HCT116 (cell line): ENCODE measurements at regions not wholly inside any gene's neighbourhood (a gene's known extent, or its start where the extent isn't known, plus 50 kb on each side); places are given as distances from the start of the nearest gene placed in this dataset.
"Not testable (repeated sequence)": the region's sequence is repeated elsewhere in the genome, so short reads cannot be mapped to it uniquely, and the experiment has no call there.

Experiments used
- ATAC-seq: fragments of 200-7000 bp; cut with Tn5 transposase; 2 replicates; pipeline ENCODE4 v1.9.1; 2020; ENCODE audit warnings: mild to moderate bottlenecking, moderate library complexity
- BruUV-seq: library from RNA; stranded (reverse); fragments of 400-500 nt; replicated peaks from 2 replicates; lab custom pipeline; 2021; lab: Mats Ljungman, UMichigan
- CTCF ChIA-PET: fragments of 300-600 bp; sonication (Branson Sonifier 250); formaldehyde crosslinking; loops from one replicate; lab custom pipeline; 2021; ENCODE audit warnings: antibody characterized with exemption; lab: Charles Lee
- POLR2A ChIA-PET: fragments of 300-600, 350-600 bp; sonication (Branson Sonifier 250); formaldehyde crosslinking; loops from one replicate; lab custom pipeline; 2021; ENCODE audit warnings: antibody characterized with exemption; lab: Charles Lee
- RAD21 ChIA-PET, 2 experiments: fragments of 300-600 bp; sonication (Branson Sonifier 250); formaldehyde crosslinking; loops; one replicate each; lab custom pipeline; 2023; ENCODE audit warnings: low total read pairs in 2 of 2; ENCODE audit not compliant: uncharacterized antibody in 2 of 2, unreplicated experiment in 2 of 2, low non-redundant PET in 1 of 2; lab: Charles Lee
- DNase-seq: peaks from one replicate; pipeline ENCODE4 v3.0.0-alpha.2; 2010; ENCODE audit warnings: low read depth, low spot score
- H2AFZ ChIP-seq: fragments of 200-600 bp; shearing (Covaris generic), sonication (generic); 2 replicates; pipeline ENCODE4 v1.6.1; 2017; ENCODE audit warnings: low read depth, mixed run types, mixed read lengths, antibody characterized with exemption, low read length; ENCODE audit not compliant: poor library complexity, severe bottlenecking
- H3K27ac ChIP-seq: 2 replicates; pipeline ENCODE4 v1.5.1; 2012; ENCODE audit warnings: low read depth, low read length
- H3K27me3 ChIP-seq: fragments of 200-600 bp; sonication (generic); 2 replicates; pipeline ENCODE4 v1.6.1; 2016; ENCODE audit warnings: mixed run types, low read length, mixed read lengths; ENCODE audit not compliant: insufficient read depth
- H3K36me3 ChIP-seq, 2 experiments: fragments of 200-500 bp in 1 of 2; fragments of 200-600 bp in 1 of 2; sonication (Bioruptor generic) in 1 of 2; sonication (generic) in 1 of 2; 2 replicates each; pipeline versions ENCODE4 v1.5.1 to v1.6.1; 2014 to 2016; ENCODE audit warnings: low read length in 2 of 2, inconsistent platforms in 1 of 2, mixed read lengths in 1 of 2, mixed run types in 1 of 2; ENCODE audit not compliant: insufficient read depth in 2 of 2, control insufficient read depth in 1 of 2
- H3K4me1 ChIP-seq, 2 experiments: fragments of 200-600 bp in 1 of 2; sonication (generic) in 1 of 2; 2 replicates each; pipeline versions ENCODE4 v1.5.1 to v1.6.1; 2012 to 2017; ENCODE audit warnings: low read length in 2 of 2, inconsistent platforms in 1 of 2, mild to moderate bottlenecking in 1 of 2, mixed read lengths in 1 of 2, mixed run types in 1 of 2, moderate library complexity in 1 of 2; ENCODE audit not compliant: insufficient read depth in 2 of 2, control insufficient read depth in 1 of 2
- H3K4me2 ChIP-seq: fragments of 200-600 bp; sonication (generic); 2 replicates; pipeline ENCODE4 v1.6.1; 2017; ENCODE audit warnings: mixed run types, low read length, mixed read lengths
- H3K4me3 ChIP-seq, 2 experiments: fragments of 200-600 bp in 1 of 2; sonication (generic) in 1 of 2; replicated peaks in 1 of 2; 2 replicates each; pipeline ENCODE4 v1.5.1; 2011 to 2016; ENCODE audit warnings: low read length in 2 of 2, control low read depth in 1 of 2, low read depth in 1 of 2, mild to moderate bottlenecking in 1 of 2, mixed read lengths in 1 of 2, mixed run types in 1 of 2
- H3K79me2 ChIP-seq: fragments of 200-600 bp; sonication (generic); 2 replicates; pipeline ENCODE4 v1.6.1; 2017; ENCODE audit warnings: mild to moderate bottlenecking, mixed run types, low read length, moderate library complexity, mixed read lengths; ENCODE audit not compliant: insufficient read depth
- H3K9ac ChIP-seq: fragments of 200-600 bp; sonication (generic); 2 replicates; pipeline ENCODE4 v1.6.1; 2016; ENCODE audit warnings: low read length, mixed read lengths
- H3K9me2 ChIP-seq: fragments of 200-600 bp; sonication (generic), shearing (Covaris generic); 2 replicates; pipeline ENCODE4 v1.6.1; 2017; ENCODE audit warnings: mixed run types, mild to moderate bottlenecking, moderate library complexity; ENCODE audit not compliant: insufficient read depth
- H3K9me3 ChIP-seq, 2 experiments: fragments of 200-500 bp in 1 of 2; fragments of 200-600 bp in 1 of 2; sonication (Bioruptor generic) in 1 of 2; sonication (generic) in 1 of 2; 2 replicates each; pipeline ENCODE4 v1.6.1; 2014 to 2017; ENCODE audit warnings: low read length in 2 of 2, mixed read lengths in 2 of 2, inconsistent platforms in 1 of 2, low read depth in 1 of 2, mild to moderate bottlenecking in 1 of 2, mixed run types in 1 of 2, moderate library complexity in 1 of 2; ENCODE audit not compliant: control insufficient read depth in 1 of 2, insufficient read depth in 1 of 2
- H4K20me1 ChIP-seq: fragments of 200-600 bp; sonication (generic), shearing (Covaris generic); 2 replicates; pipeline ENCODE4 v1.6.1; 2017; ENCODE audit warnings: mixed run types, mild to moderate bottlenecking, moderate library complexity; ENCODE audit not compliant: insufficient read depth
- ATF3 ChIP-seq: IDR thresholded peaks from 2 replicates; pipeline ENCODE4 v1.6.1; 2012
- CEBPB ChIP-seq: IDR thresholded peaks from 2 replicates; pipeline ENCODE4 v1.6.1; 2012; ENCODE audit warnings: low read depth
- intact Hi-C: fragments of 100-400 bp; cut with micrococcal nuclease; formaldehyde crosslinking; loops from 2 replicates; pipeline ENCODE4 v1.10.0; 2022

GRCh38 chr1:146369940-146370339 is 141.1 kb upstream of the NOTCH2NLA start:
- H3K27me3 ChIP-seq, H3K9me3 ChIP-seq, H4K20me1 ChIP-seq, H3K79me2 ChIP-seq, intact Hi-C loops, H2AFZ ChIP-seq, CTCF ChIA-PET, BruUV-seq, H3K9ac ChIP-seq, RAD21 ChIA-PET, ATAC-seq, H3K4me1 ChIP-seq, POLR2A ChIA-PET, H3K9me2 ChIP-seq, H3K36me3 ChIP-seq, H3K27ac ChIP-seq: not testable (repeated sequence)
- DNase-seq, result peak; percentile 55
- Histone ChIP-seq H3K4me2 (peak overlapping the region; percentile 36), H3K4me3 (peak overlapping the region in 1 of 2 experiments; percentile 9; a peak in 3 of 4 replicates)
- TF ChIP-seq CEBPB, result peak; percentile 47; the same call in 1 of the 2 replicates
- TF ChIP-seq ATF3, result peak; percentile 80

DNA sequence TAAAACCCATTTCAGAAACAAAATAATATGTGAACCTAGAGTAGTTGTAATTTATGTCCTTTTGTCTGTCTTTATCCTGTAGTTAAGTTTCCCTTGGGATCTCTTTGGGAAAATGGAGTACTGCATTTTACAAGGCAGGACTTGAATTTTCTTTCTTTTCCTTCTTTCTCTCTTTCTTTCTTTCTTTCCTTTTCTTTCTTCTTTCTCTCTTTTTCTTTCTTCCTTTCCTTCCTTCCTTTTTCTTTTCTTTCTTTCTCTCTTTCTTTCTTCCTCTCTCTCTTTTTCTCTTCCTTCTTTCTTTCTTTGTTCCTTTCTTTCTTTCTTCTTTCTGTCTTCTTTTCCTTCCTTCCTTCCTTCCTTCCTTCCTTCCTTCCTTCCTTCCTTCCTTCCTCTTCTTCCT is 126.6 kb upstream of the NOTCH2NLA start:
- H2AFZ ChIP-seq, H3K4me1 ChIP-seq, H3K9ac ChIP-seq, H3K9me3 ChIP-seq, H3K9me2 ChIP-seq, ATAC-seq, H4K20me1 ChIP-seq, H3K27me3 ChIP-seq, BruUV-seq, H3K79me2 ChIP-seq, POLR2A ChIA-PET, H3K4me2 ChIP-seq, RAD21 ChIA-PET, H3K36me3 ChIP-seq, intact Hi-C loops, H3K4me3 ChIP-seq, H3K27ac ChIP-seq, DNase-seq, CTCF ChIA-PET: not testable (repeated sequence)

DNA sequence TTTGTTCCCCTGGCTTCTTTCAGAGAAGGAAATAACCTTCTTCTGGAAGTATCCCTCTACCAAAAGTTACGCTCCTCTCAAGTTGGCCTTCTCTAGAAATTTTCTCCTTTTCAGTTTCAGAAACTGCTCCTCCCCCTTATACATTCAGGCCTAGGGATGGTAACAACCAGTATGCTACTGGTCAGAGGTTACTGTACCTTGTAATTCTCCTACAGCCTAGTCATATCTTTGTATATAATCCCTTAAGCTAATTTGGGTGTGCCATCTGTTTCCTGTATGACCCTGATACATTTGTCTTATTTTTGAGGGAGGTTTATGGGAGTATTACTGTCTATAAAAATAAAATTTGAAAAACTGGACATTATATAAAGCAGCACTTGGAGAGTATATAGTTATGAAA is 98.0 kb upstream of the NOTCH2NLA start:
- H4K20me1 ChIP-seq, H2AFZ ChIP-seq, ATAC-seq, H3K36me3 ChIP-seq, DNase-seq, H3K27ac ChIP-seq, H3K9me2 ChIP-seq, CTCF ChIA-PET, H3K4me2 ChIP-seq, H3K4me3 ChIP-seq, H3K9me3 ChIP-seq, intact Hi-C loops, H3K79me2 ChIP-seq, H3K4me1 ChIP-seq, H3K27me3 ChIP-seq, POLR2A ChIA-PET, RAD21 ChIA-PET, H3K9ac ChIP-seq, BruUV-seq: not testable (repeated sequence)

GRCh38 chr1:146324463-146324862 is 95.6 kb upstream of the NOTCH2NLA start:
- CTCF ChIA-PET, result not testable (repeated sequence)

More at GRCh38 chr1:146324463-146324862, 95.6 kb upstream of the NOTCH2NLA start:
- H3K9me2 ChIP-seq, RAD21 ChIA-PET, POLR2A ChIA-PET, H3K27me3 ChIP-seq, BruUV-seq, H3K4me1 ChIP-seq, H3K4me2 ChIP-seq, H3K36me3 ChIP-seq, H3K79me2 ChIP-seq, H3K9me3 ChIP-seq, H4K20me1 ChIP-seq, H3K27ac ChIP-seq, DNase-seq, H3K4me3 ChIP-seq, ATAC-seq, H2AFZ ChIP-seq, H3K9ac ChIP-seq, intact Hi-C loops: not testable (repeated sequence)
